ENCODE measurements at regions not wholly inside any gene's neighbourhood (a gene's known extent, or its start where the extent isn't known, plus 50 kb on each side); places are given as distances from the start of the nearest gene placed in this dataset.

GRCh38 chr4:14627038-14627437 lies 375.2 kb upstream of the CPEB2 start:
- H3K9me3 ChIP-seq = no peaks in the 10 kb centered on the region
- no peak for DNase-seq
- intact Hi-C loops (cut with DNase I) = no loop called here
- H3K36me3 ChIP-seq (ENCODE audit: insufficient read depth in 1 of 2, low read depth in 1 of 2) = no peaks in the 10 kb centered on the region
- no peak overlapping the region for H3K4me3 ChIP-seq
- H3K27ac ChIP-seq = no peak overlapping the region
- 70 to 80% (median 74%) methylated on average over 5 of the region's 5 CpGs for WGBS, 3 donors
- TF ChIP-seq CTCF (IDR thresholded peaks at IDR 0.05) = no peak
- ATAC-seq = no peak
- no peaks in the 10 kb centered on the region for H3K4me1 ChIP-seq
- H3K27me3 ChIP-seq (ENCODE audit: insufficient read depth in 3 of 3, low read length in 2 of 3) = no peaks in the 10 kb centered on the region

GRCh38 chr4:14631806-14632440 lies 370.4 kb upstream of the CPEB2 start:
- intact Hi-C loops (cut with DNase I) = no loop called here

GRCh38 chr4:14636563-14636962 lies 365.7 kb upstream of the CPEB2 start:
- H3K9me3 ChIP-seq = peaks cover 7% of the 10 kb centered on the region
- TF ChIP-seq CTCF (IDR thresholded peaks at IDR 0.05) = no peak
- no peaks in the 10 kb centered on the region for H3K4me1 ChIP-seq
- H3K4me3 ChIP-seq = no peak overlapping the region
- H3K36me3 ChIP-seq (ENCODE audit: insufficient read depth in 1 of 2, low read depth in 1 of 2) = no peaks in the 10 kb centered on the region
- H3K27ac ChIP-seq = no peak overlapping the region
- DNase-seq = no peak
- no peaks in the 10 kb centered on the region for H3K27me3 ChIP-seq (ENCODE audit: insufficient read depth in 3 of 3, low read length in 2 of 3)
- intact Hi-C loops (cut with DNase I) = no loop called here
- no peak for ATAC-seq

More at GRCh38 chr4:14631806-14632440, 370.4 kb upstream of the CPEB2 start:
- H3K27me3 ChIP-seq (ENCODE audit: insufficient read depth in 3 of 3, low read length in 2 of 3) = no peaks in the 10 kb centered on the region
- TF ChIP-seq CTCF (IDR thresholded peaks at IDR 0.05) = no peak
- peaks cover 7% of the 10 kb centered on the region for H3K9me3 ChIP-seq
- DNase-seq = no peak
- H3K36me3 ChIP-seq (ENCODE audit: insufficient read depth in 1 of 2, low read depth in 1 of 2) = no peaks in the 10 kb centered on the region
- no peak overlapping the region for H3K27ac ChIP-seq
- H3K4me1 ChIP-seq = no peaks in the 10 kb centered on the region
- no peak overlapping the region for H3K4me3 ChIP-seq
- no peak for ATAC-seq

- TF ChIP-seq CTCF (IDR thresholded peaks at IDR 0.05) = no peak
- no peak for ATAC-seq
These were observed 361.8 kb upstream of the CPEB2 start for GRCh38 chr4:14640476-14640875.

GRCh38 chr4:14641871-14642270 lies 360.4 kb upstream of the CPEB2 start:
- Histone ChIP-seq H3K27ac (no peak overlapping the region), H3K9me3 (no peaks in the 10 kb centered on the region), H3K27me3 (ENCODE audit: insufficient read depth in 3 of 3, low read length in 2 of 3) (no peaks in the 10 kb centered on the region), H3K4me3 (no peak overlapping the region), H3K4me1 (no peaks in the 10 kb centered on the region), H3K36me3 (ENCODE audit: insufficient read depth in 1 of 2, low read depth in 1 of 2) (no peaks in the 10 kb centered on the region)
- intact Hi-C loops (cut with DNase I) = no loop called here
- ATAC-seq (no peak), DNase-seq (no peak)
- TF ChIP-seq CTCF (IDR thresholded peaks at IDR 0.05) = no peak
- WGBS, 3 donors = 82 to 97% (median 84%) methylated on average over 2 of the region's 2 CpGs

More at GRCh38 chr4:14640476-14640875, 361.8 kb upstream of the CPEB2 start:
- Histone ChIP-seq H3K27ac (no peak overlapping the region), H3K4me1 (no peaks in the 10 kb centered on the region), H3K9me3 (no peaks in the 10 kb centered on the region), H3K4me3 (no peak overlapping the region), H3K36me3 (ENCODE audit: insufficient read depth in 1 of 2, low read depth in 1 of 2) (no peaks in the 10 kb centered on the region), H3K27me3 (ENCODE audit: insufficient read depth in 3 of 3, low read length in 2 of 3) (no peaks in the 10 kb centered on the region)
- 68 to 86% (median 71%) methylated on average over 1 of the region's 1 CpG for WGBS, 3 donors
- intact Hi-C loops (cut with DNase I) = no loop called here
- DNase-seq = no peak
